ENCODE measurements at regions not wholly inside any gene's neighbourhood (a gene's known extent, or its start where the extent isn't known, plus 50 kb on each side); places are given as distances from the start of the nearest gene placed in this dataset.

- TF ChIP-seq POLR2A (IDR thresholded peaks at IDR 0.05; ENCODE audit: low read depth, low read length), result no peak
- TF ChIP-seq POLR2AphosphoS5 (IDR thresholded peaks at IDR 0.05; ENCODE audit: low read depth, low read length), result no peak
- TF ChIP-seq TAF1 (IDR thresholded peaks at IDR 0.05; ENCODE audit: borderline replicate concordance, low read depth, low read length), result no peak
Observed at GRCh38 chr3:99373088-99373845, 265.1 kb upstream of the COL8A1 start.

Measured in GM12892 (cell line).